ENCODE measurements at regions not wholly inside any gene's neighbourhood (a gene's known extent, or its start where the extent isn't known, plus 50 kb on each side); places are given as distances from the start of the nearest gene placed in this dataset.

DNA sequence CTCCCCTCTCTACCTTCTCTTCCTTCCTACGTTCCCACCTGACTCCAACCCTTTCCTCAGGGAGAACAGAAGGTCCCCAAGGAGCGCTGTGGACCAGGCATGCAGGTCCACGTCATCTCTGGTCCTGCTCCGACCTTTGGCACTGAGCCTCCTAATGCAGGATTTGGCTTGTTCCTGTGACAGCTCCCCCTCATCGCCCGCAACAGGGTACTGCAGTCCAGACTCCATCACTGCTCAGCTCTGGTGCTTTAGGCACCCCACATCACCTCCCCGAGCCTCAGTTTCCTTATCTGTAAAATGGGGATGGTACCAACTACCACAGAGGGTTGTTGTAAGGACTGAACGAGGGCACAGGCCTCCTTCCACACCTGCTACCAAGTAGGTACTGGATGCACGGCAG is 54.6 kb downstream of the FHIP2A start (continued):
- TF ChIP-seq ELK4 (IDR thresholded peaks at IDR 0.05; ENCODE audit: borderline replicate concordance, low read depth, low read length) (no peak), ZNF114 (tag by site-specific recombination; IDR thresholded peaks at IDR 0.05) (no peak), ZNF157 (tag by site-specific recombination; IDR thresholded peaks at IDR 0.05) (no peak), FEZF1 (tag by site-specific recombination; IDR thresholded peaks at IDR 0.05) (no peak)

- ChIA-PET CTCF (interaction anchor here (0.6 to 4.7 kb wide), 37 partner anchors 8 to 540 kb away, joined by 3 to 87 read pairs (median 3); partner anchors contain the start of gene TRUB1), POLR2A (no interaction called here)
- Histone ChIP-seq H3K9me3 (ENCODE audit: control insufficient read depth, insufficient read depth, low read depth, low read length) (no peaks in the 10 kb centered on the region), H3K4me3 (ENCODE audit: low read depth, low read length) (no peak overlapping the region), H3K27ac (ENCODE audit: extremely low read depth, low read depth, low read length) (no peak overlapping the region), H3K36me3 (ENCODE audit: control insufficient read depth in 2 of 2, insufficient read depth in 1 of 2, low read length in 2 of 2) (no peaks in the 10 kb centered on the region), H3K4me1 (ENCODE audit: control insufficient read depth, insufficient read depth, low read length) (peaks cover 8% of the 10 kb centered on the region)
- peak; percentile 74; the same call in 1 of the 2 replicates for TF ChIP-seq ZNF660 (tag by site-specific recombination; IDR thresholded peaks at IDR 0.05)
- no peak for TF ChIP-seq SETDB1 (IDR thresholded peaks at IDR 0.05; ENCODE audit: insufficient read length, low read length)
- TF ChIP-seq ZFHX2 (tag by site-specific recombination; conservative IDR thresholded peaks at IDR 0.05), result 0 out of 2 replicates have a peak, but pooled peaks have one; percentile 30
- TF ChIP-seq ZSCAN30 (tag by site-specific recombination; IDR thresholded peaks at IDR 0.05), result 0 out of 2 replicates have a peak, but pooled peaks have one; percentile 35
- TF ChIP-seq ZNF426 (tag by site-specific recombination; IDR thresholded peaks at IDR 0.05), result no peak
- TF ChIP-seq, protein P1, sequence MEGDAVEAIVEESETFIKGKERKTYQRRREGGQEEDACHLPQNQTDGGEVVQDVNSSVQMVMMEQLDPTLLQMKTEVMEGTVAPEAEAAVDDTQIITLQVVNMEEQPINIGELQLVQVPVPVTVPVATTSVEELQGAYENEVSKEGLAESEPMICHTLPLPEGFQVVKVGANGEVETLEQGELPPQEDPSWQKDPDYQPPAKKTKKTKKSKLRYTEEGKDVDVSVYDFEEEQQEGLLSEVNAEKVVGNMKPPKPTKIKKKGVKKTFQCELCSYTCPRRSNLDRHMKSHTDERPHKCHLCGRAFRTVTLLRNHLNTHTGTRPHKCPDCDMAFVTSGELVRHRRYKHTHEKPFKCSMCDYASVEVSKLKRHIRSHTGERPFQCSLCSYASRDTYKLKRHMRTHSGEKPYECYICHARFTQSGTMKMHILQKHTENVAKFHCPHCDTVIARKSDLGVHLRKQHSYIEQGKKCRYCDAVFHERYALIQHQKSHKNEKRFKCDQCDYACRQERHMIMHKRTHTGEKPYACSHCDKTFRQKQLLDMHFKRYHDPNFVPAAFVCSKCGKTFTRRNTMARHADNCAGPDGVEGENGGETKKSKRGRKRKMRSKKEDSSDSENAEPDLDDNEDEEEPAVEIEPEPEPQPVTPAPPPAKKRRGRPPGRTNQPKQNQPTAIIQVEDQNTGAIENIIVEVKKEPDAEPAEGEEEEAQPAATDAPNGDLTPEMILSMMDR (tag by site-specific recombination; IDR thresholded peaks at IDR 0.05), result peak; percentile 78
- TF ChIP-seq ZNF654 (tag by site-specific recombination; IDR thresholded peaks at IDR 0.05; ENCODE audit: low read depth), result peak; percentile 95
- TF ChIP-seq ZNF394 (tag by site-specific recombination; IDR thresholded peaks at IDR 0.05; ENCODE audit: borderline replicate concordance), result no peak
- TF ChIP-seq ZNF2 (tag by site-specific recombination; IDR thresholded peaks at IDR 0.05), result 0 out of 2 replicates have a peak, but pooled peaks have one; percentile 44
- TF ChIP-seq, protein P2, sequence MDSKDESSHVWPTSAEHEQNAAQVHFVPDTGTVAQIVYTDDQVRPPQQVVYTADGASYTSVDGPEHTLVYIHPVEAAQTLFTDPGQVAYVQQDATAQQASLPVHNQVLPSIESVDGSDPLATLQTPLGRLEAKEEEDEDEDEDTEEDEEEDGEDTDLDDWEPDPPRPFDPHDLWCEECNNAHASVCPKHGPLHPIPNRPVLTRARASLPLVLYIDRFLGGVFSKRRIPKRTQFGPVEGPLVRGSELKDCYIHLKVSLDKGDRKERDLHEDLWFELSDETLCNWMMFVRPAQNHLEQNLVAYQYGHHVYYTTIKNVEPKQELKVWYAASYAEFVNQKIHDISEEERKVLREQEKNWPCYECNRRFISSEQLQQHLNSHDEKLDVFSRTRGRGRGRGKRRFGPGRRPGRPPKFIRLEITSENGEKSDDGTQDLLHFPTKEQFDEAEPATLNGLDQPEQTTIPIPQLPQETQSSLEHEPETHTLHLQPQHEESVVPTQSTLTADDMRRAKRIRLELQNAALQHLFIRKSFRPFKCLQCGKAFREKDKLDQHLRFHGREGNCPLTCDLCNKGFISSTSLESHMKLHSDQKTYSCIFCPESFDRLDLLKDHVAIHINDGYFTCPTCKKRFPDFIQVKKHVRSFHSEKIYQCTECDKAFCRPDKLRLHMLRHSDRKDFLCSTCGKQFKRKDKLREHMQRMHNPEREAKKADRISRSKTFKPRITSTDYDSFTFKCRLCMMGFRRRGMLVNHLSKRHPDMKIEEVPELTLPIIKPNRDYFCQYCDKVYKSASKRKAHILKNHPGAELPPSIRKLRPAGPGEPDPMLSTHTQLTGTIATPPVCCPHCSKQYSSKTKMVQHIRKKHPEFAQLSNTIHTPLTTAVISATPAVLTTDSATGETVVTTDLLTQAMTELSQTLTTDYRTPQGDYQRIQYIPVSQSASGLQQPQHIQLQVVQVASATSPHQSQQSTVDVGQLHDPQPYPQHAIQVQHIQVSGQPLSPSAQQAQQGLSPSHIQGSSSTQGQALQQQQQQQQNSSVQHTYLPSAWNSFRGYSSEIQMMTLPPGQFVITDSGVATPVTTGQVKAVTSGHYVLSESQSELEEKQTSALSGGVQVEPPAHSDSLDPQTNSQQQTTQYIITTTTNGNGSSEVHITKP (tag by site-specific recombination; IDR thresholded peaks at IDR 0.05), result peak; percentile 49
- no peak for TF ChIP-seq ZNF324 (tag by site-specific recombination; IDR thresholded peaks at IDR 0.05)
- 0 out of 2 replicates have a peak, but pooled peaks have one; percentile 23 for TF ChIP-seq ZBTB17 (tag by site-specific recombination; IDR thresholded peaks at IDR 0.05)
- no peak for TF ChIP-seq ZNF157 (tag by site-specific recombination; IDR thresholded peaks at IDR 0.05)
- TF ChIP-seq ZNF133 (tag by site-specific recombination; IDR thresholded peaks at IDR 0.05), result no peak
Observed at GRCh38 chr10:114876602-114877300, 55.2 kb downstream of the FHIP2A start.

Measured in HEK293 (cell line).